Lung (tissue), 11 donors: ENCODE measurements at regions not wholly inside any gene's neighbourhood (a gene's known extent, or its start where the extent isn't known, plus 50 kb on each side); places are given as distances from the start of the nearest gene placed in this dataset.

Experiments
- ATAC-seq: fragments of 200-7000 bp; cut with Tn5 transposase; one replicate; pipeline ENCODE4 v1.9.1; 2020; ENCODE audit warnings: moderate number of reproducible peaks; ENCODE audit not compliant: insufficient read depth, low FRiP score
- DNase-seq, 3 donors: peaks; one replicate each; pipeline ENCODE4 v3.0.0-alpha.2; 2013 to 2017
- H3K27ac ChIP-seq, 2 donors: one replicate each; pipeline ENCODE4 v1.5.1; 2013; ENCODE audit warnings: mild to moderate bottlenecking in 2 of 2, moderate library complexity in 2 of 2, control low read depth in 1 of 2, inconsistent platforms in 1 of 2, low read depth in 1 of 2, low read length in 1 of 2
- H3K27me3 ChIP-seq, 3 donors: one replicate each; pipeline ENCODE4 v1.5.1; 2013; ENCODE audit warnings: low read length in 2 of 3; ENCODE audit not compliant: control insufficient read depth in 3 of 3, insufficient read depth in 3 of 3
- H3K36me3 ChIP-seq, 4 donors: one replicate each; pipeline ENCODE4 v1.5.1; 2013; ENCODE audit warnings: low read length in 4 of 4, mild to moderate bottlenecking in 1 of 4, moderate library complexity in 1 of 4; ENCODE audit not compliant: control insufficient read depth in 4 of 4, insufficient read depth in 4 of 4
- H3K4me1 ChIP-seq, 5 donors: one replicate each; pipeline ENCODE4 v1.5.1; 2013; ENCODE audit warnings: low read length in 5 of 5, mild to moderate bottlenecking in 2 of 5, moderate library complexity in 1 of 5; ENCODE audit not compliant: control insufficient read depth in 5 of 5, insufficient read depth in 5 of 5
- H3K4me3 ChIP-seq: one replicate; pipeline ENCODE4 v1.5.1; 2013; ENCODE audit warnings: mild to moderate bottlenecking, control low read depth, moderate library complexity
- H3K9ac ChIP-seq, 2 donors: one replicate each; pipeline ENCODE4 v1.5.1; 2013; ENCODE audit warnings: low read length in 2 of 2, control low read depth in 1 of 2; ENCODE audit not compliant: insufficient read depth in 1 of 2
- H3K9me3 ChIP-seq, 4 donors: one replicate each; pipeline ENCODE4 v1.5.1; 2013; ENCODE audit warnings: low read length in 3 of 4, mild to moderate bottlenecking in 1 of 4, moderate library complexity in 1 of 4; ENCODE audit not compliant: control insufficient read depth in 4 of 4, insufficient read depth in 3 of 4
- WGBS, 2 donors: extraction: QIAGEN DNeasy Blood & Tissue Kit; methylation state at CpG; one replicate each; pipeline ENCODE4 v1.1.7; 2013; 5-methylcytosine and 5-hydroxymethylcytosine counted together
- TF ChIP-seq, protein P1 (sequence below): IDR thresholded peaks from 2 replicates; pipeline ENCODE4 v1.5.1; 2012; ENCODE audit warnings: mild to moderate bottlenecking; ENCODE audit errors: control extremely low read depth, extremely low read depth
- donor health status: control.
- donor health status: control.
- donor health status: Bipolar disorder and iron deficiency.
- donor health status: healthy.
- donor health status: DM: yes; HTN: yes; CAD: no.

DNA sequence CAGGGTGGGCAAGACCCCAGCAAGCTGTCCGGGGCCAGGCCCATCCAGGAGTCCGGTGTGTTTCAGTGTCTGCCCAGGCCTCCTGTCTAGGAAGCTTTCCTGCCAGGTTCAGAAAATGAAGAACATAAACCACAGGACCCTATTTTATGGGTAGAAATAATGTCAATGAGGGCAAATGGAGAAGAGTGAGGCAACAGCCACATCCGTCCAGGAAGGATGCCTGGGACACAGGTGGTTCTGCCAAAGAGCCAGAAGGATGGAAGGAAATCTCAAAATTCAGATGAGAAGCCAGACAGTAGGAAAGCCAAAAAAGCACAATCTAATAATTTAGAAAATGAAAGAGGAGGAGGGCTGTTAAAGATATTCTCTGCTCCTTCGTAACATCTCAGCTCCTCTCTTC, 262.3 kb downstream of the AUH start:
- Histone ChIP-seq H3K36me3 (no peaks in the 10 kb centered on the region), H3K4me3 (no peak overlapping the region), H3K27ac (no peak overlapping the region), H3K4me1 (peaks cover 5 to 43% (median 22%) of the 10 kb centered on the region in 5 donors), H3K27me3 (no peaks in the 10 kb centered on the region), H3K9me3 (no peaks in the 10 kb centered on the region), H3K9ac (peak overlapping the region in 1 of 2 donors; percentile 56)
- no peak for DNase-seq
- TF ChIP-seq, protein P1, sequence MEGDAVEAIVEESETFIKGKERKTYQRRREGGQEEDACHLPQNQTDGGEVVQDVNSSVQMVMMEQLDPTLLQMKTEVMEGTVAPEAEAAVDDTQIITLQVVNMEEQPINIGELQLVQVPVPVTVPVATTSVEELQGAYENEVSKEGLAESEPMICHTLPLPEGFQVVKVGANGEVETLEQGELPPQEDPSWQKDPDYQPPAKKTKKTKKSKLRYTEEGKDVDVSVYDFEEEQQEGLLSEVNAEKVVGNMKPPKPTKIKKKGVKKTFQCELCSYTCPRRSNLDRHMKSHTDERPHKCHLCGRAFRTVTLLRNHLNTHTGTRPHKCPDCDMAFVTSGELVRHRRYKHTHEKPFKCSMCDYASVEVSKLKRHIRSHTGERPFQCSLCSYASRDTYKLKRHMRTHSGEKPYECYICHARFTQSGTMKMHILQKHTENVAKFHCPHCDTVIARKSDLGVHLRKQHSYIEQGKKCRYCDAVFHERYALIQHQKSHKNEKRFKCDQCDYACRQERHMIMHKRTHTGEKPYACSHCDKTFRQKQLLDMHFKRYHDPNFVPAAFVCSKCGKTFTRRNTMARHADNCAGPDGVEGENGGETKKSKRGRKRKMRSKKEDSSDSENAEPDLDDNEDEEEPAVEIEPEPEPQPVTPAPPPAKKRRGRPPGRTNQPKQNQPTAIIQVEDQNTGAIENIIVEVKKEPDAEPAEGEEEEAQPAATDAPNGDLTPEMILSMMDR: no peak
- ATAC-seq: no peak
- 68 to 78% methylated on average over 4 of the region's 4 CpGs for WGBS, 2 donors

DNA sequence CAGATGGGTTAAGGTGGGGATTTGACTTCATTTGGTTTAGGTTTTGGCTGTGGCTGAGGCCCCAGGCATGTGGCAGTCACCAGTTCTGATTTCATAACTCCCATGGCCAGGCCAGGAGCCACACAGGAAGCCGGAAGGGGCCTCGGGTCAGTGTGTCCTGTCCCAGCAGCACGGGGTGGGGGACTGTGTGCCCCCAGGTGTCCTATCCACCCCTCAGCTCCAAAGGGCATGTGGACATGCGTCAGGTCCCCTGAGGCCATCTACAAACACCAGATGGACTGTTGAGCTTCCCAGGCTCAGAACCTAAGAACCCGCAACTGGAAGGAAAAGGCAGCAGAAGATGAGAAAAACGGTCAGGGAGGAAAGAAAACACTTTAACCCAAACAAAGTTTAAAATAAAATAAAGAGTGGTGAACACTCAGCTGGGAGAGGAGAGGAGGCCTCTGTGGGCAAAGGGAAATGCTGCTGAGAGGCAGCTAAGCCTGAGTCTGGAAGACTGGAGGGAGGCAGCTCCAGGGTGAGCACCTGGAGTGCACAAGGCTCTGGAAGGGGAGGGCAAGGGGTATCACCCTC, 260.8 kb downstream of the AUH start:
- 52% methylated on average over 6 of the region's 6 CpGs for WGBS, 2 donors
- peak overlapping the region in 1 of 2 donors; percentile 0 for H3K9ac ChIP-seq
- H3K9me3 ChIP-seq: no peaks in the 10 kb centered on the region
- no peaks in the 10 kb centered on the region for H3K36me3 ChIP-seq
- DNase-seq: peak in 2 of 3 donors; percentile 26 to 52
- H3K27me3 ChIP-seq: no peaks in the 10 kb centered on the region
- peak; percentile 27 for ATAC-seq
- TF ChIP-seq, protein P1: no peak
- H3K27ac ChIP-seq: peak overlapping the region; percentile 65 to 90
- peaks cover 5 to 43% (median 22%) of the 10 kb centered on the region in 5 donors for H3K4me1 ChIP-seq
- H3K4me3 ChIP-seq: no peak overlapping the region

DNA sequence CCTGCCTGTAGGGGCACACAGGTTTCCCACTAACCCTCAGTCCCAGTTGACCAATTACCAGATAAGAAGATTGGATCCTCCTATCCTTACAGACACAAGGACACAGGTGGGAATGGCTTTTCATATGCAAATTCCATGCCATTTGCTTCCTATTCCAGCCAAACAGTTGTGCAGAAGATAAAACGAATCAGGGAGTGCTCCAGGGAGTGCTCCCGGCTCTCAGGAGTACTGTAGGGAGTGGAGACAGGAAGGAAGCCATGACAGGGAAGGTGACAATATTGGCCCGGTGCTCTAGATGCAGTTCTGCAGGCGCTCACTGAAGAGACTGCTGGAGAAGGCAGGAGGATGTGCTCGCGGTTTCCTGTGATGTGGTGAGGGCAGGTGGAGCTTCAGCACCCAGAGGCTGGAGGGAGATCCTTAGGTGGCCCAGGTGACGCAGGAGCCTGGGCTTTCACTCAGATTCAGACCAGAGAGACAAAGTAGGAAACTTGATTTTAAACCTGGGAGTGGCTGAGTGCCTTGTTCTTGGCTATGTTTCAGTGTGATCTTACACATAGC, 260.0 kb downstream of the AUH start:
- TF ChIP-seq, protein P1: no peak
- no peaks in the 10 kb centered on the region for H3K27me3 ChIP-seq
- no peak overlapping the region for H3K4me3 ChIP-seq
- peak; percentile 24 to 75 (median 26) for DNase-seq
- H3K9me3 ChIP-seq: no peaks in the 10 kb centered on the region
- peaks cover 5 to 43% (median 22%) of the 10 kb centered on the region in 5 donors for H3K4me1 ChIP-seq
- no peaks in the 10 kb centered on the region for H3K36me3 ChIP-seq
- 44 to 61% methylated on average over 7 of the region's 7 CpGs for WGBS, 2 donors
- H3K9ac ChIP-seq: no peak overlapping the region
- peak overlapping the region in 1 of 2 donors; percentile 90 for H3K27ac ChIP-seq
- ATAC-seq: no peak

DNA sequence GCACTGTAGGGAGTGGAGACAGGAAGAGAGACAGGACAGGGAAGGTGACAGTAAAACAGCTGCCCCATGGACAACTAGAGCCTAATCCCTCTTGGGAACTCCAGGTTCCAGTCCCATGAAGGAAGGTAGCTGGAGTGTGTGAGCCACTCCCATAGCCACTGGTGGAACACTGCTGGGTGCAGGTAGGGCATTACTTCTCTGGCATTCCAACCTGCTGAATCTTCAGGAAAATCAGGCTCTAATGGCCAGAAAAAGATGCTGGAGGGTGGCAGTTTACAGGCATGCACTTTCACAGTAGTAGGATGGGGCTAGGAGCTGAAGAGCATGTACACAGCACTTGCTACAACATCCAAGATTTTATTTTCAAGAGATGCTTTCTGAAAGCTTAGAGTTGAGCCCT, 259.4 kb downstream of the AUH start:
- Histone ChIP-seq H3K4me3 (no peak overlapping the region), H3K9ac (no peak overlapping the region)

More for the DNA sequence above, 259.4 kb downstream of the AUH start:
- H3K9me3 ChIP-seq: no peaks in the 10 kb centered on the region
- H3K36me3 ChIP-seq: no peaks in the 10 kb centered on the region
- peaks cover 5 to 43% (median 22%) of the 10 kb centered on the region in 5 donors for H3K4me1 ChIP-seq
- TF ChIP-seq, protein P1: no peak
- ATAC-seq (no peak), DNase-seq (no peak)
- H3K27ac ChIP-seq: no peak overlapping the region
- H3K27me3 ChIP-seq: no peaks in the 10 kb centered on the region
